Effector memory CD4-positive, alpha-beta T cell (primary cell): ENCODE measurements at regions not wholly inside any gene's neighbourhood (a gene's known extent, or its start where the extent isn't known, plus 50 kb on each side); places are given as distances from the start of the nearest gene placed in this dataset.

Experiments
- DNase-seq, 3 donors: peaks; one replicate each; pipeline ENCODE4 v3.0.0-alpha.2; 2020
- H3K27ac ChIP-seq: 2 replicates; pipeline ENCODE4 v1.7.0; 2013; ENCODE audit warnings: mild to moderate bottlenecking, low read length, moderate library complexity; ENCODE audit not compliant: insufficient read depth, poor library complexity, severe bottlenecking
- H3K27me3 ChIP-seq: replicated peaks from 2 replicates; pipeline ENCODE4 v1.7.0; 2013; ENCODE audit warnings: mild to moderate bottlenecking, low read length; ENCODE audit not compliant: insufficient read depth, control insufficient read depth, poor library complexity, severe bottlenecking
- H3K36me3 ChIP-seq: 2 replicates; pipeline ENCODE4 v1.7.0; 2013; ENCODE audit warnings: mild to moderate bottlenecking, low read length, moderate library complexity; ENCODE audit not compliant: control insufficient read depth, insufficient read depth
- H3K4me1 ChIP-seq: 2 replicates; pipeline ENCODE4 v1.7.0; 2013; ENCODE audit warnings: low read length, mild to moderate bottlenecking; ENCODE audit not compliant: control insufficient read depth, insufficient read depth, poor library complexity, severe bottlenecking
- H3K4me3 ChIP-seq: 2 replicates; pipeline ENCODE4 v1.7.0; 2013; ENCODE audit warnings: low read length, low read depth, mild to moderate bottlenecking; ENCODE audit not compliant: insufficient read depth, poor library complexity, severe bottlenecking
- H3K9me3 ChIP-seq: 2 replicates; pipeline ENCODE4 v1.7.0; 2013; ENCODE audit warnings: mild to moderate bottlenecking, low read length, moderate library complexity; ENCODE audit not compliant: control insufficient read depth

DNA sequence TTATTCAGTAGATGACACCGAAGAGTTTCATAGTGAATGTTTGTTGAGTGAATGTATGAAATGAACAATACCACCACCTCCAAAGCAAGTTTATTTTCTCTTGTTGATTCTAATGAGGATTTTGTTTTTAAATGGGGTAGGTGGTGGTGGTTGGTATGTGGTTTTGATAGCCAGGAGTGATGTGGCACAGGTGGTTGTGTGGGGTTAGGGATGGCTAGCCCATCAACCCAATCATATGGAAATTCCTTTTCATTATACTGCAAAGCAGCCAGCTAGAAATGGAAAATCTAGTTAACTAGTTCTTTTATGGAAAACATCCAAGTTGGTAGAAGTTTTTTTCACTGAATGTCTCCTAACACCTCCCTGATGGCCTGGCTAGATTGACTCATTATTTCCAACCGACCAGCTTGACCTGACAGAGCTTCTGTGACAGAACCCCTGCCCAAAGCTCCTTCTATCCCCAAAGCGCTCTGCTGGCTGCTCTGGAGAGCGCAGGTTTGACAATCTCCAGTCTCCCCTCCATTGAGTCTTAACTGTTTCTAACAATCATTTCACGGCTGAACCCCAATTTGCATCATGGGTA lies 376.9 kb downstream of the MTX2 start:
- no peaks in the 10 kb centered on the region for H3K4me1 ChIP-seq
- no peaks in the 10 kb centered on the region for H3K36me3 ChIP-seq

DNA sequence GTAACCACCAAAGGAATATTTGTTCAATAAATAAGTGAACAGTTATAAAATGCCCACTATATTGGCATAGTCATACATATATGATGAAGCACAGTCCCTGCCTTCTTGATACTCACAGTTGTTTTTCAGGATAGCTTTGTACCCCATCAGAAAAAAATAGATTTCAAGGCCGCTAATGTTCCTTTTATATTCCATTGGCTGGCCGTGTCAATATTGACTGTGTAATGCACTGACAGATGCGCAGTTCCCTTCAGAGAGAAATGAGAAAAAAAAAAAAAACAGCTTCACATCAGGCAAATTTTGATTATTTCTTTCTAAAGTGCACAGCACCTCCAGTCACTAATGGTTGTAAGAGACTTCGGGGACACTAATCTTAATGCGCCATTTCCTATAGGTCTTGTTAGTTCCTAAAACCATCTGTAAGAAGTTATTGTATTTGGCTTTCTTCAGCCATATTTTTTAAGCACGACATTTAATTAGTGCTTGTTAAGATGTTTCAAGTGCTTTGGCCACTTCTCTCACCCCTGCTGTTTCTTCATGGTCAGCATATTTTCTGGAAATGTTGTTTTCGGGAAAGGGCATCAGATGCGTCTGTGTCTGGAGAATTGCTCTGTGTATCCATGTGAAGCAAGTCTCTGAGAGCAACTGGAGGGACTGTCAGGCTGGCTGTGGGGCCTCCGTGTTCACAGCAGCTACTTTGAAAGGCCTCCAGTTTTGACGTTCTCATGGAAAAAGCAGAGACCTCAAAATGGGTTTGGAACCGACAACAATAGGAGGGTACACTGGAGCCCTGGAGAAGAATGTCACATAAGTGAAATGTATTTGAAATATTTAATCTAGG lies 378.3 kb downstream of the MTX2 start:
- no peaks in the 10 kb centered on the region for H3K4me1 ChIP-seq
- H3K27ac ChIP-seq = no peak overlapping the region
- H3K9me3 ChIP-seq = no peaks in the 10 kb centered on the region
- DNase-seq = no peak
- H3K27me3 ChIP-seq = peaks cover 3% of the 10 kb centered on the region
- H3K36me3 ChIP-seq = no peaks in the 10 kb centered on the region
- no peak overlapping the region for H3K4me3 ChIP-seq

More for the DNA sequence above, 376.9 kb downstream of the MTX2 start:
- peaks cover 6% of the 10 kb centered on the region for H3K27me3 ChIP-seq
- H3K9me3 ChIP-seq = no peaks in the 10 kb centered on the region
- DNase-seq = no peak
- H3K27ac ChIP-seq = no peak overlapping the region
- no peak overlapping the region for H3K4me3 ChIP-seq

- no peaks in the 10 kb centered on the region for H3K4me1 ChIP-seq
- no peak for DNase-seq
- H3K27ac ChIP-seq = no peak overlapping the region
- H3K4me3 ChIP-seq = no peak overlapping the region
- H3K27me3 ChIP-seq = peaks cover 3% of the 10 kb centered on the region
- H3K9me3 ChIP-seq = no peaks in the 10 kb centered on the region
- no peaks in the 10 kb centered on the region for H3K36me3 ChIP-seq
Observed at GRCh38 chr2:176648700-176649297, 379.6 kb downstream of the MTX2 start.

- DNase-seq = no peak
- Histone ChIP-seq H3K4me1 (no peaks in the 10 kb centered on the region), H3K9me3 (no peaks in the 10 kb centered on the region), H3K27me3 (peaks cover 3% of the 10 kb centered on the region), H3K4me3 (no peak overlapping the region), H3K27ac (no peak overlapping the region), H3K36me3 (no peaks in the 10 kb centered on the region)
Observed at GRCh38 chr2:176650104-176650837, 381.0 kb downstream of the MTX2 start.

DNA sequence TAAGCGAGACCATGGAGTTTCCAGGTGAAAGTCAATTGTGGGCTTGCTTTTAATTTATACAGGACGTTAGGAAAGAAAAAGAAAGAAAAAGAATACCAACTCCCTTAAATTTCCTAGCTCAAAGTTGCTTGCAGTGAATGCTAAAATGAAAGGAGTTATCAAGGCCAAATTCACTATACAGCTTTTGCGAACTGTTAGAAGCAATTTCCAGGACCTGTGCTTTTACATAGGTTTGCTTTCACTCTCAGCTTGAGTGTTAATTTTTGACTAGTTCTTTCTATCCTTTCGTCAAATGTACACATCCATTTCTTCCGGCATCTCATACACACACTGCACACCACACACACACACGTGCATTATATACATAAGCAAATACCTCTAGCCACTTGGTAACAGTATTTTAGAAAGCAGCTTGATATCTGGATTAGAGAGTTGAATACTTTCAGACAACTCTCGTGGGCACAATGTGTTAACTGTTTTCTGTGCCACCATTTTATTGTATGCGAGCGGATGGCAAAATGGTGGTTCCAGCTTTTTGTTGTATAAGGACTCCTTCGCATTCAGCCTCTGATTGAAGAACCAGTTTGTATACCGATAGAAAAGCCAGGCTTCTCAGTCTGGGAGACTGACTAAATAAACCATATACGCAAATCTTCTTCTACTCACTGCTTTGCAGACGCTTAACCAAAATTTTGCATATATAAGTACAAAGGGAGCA lies 381.8 kb downstream of the MTX2 start:
- peaks cover 3% of the 10 kb centered on the region for H3K27me3 ChIP-seq
- H3K9me3 ChIP-seq = no peaks in the 10 kb centered on the region
- no peak overlapping the region for H3K27ac ChIP-seq
- no peaks in the 10 kb centered on the region for H3K36me3 ChIP-seq
- H3K4me1 ChIP-seq = no peaks in the 10 kb centered on the region
- DNase-seq = no peak
- no peak overlapping the region for H3K4me3 ChIP-seq

DNA sequence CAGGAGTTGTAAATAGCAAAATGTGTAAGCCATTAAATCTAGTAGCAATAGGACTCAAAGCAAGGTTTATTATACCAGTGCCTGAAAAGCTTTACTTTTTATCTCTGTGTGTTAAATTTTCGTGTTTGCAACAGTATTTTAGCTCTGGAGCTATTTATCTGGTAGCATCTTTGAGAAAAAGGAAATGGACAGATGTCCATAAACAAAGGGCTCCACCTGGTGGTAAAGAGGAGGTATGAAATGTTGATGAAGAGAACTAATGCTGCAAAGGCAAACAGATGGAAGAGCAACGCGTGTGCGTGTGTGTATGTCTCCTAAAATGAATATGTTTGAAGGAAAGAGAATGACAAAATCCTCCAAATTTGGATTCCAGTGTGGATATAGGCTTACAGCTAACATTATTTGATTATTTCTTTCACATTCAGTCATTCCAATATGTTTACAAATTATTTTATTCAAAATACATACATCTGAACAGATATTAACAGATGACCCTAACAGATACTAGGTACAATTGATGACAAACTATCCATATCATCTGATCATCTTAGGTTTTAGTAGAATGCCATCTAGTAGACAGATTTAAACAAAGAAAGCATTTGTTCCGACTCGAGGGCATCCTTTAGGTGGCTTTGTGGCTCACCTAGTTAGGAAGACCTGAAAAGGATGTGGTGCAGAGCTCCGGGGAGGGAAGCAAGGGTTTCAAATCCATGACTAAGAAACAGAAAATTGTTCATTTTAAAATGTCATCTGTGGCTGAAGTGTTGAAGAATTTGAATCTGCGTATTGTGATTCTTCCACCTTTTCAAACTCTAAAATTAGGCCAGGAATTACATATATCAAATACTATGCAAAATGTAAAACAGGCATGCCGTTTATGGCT lies 383.3 kb downstream of the MTX2 start:
- Histone ChIP-seq H3K4me1 (no peaks in the 10 kb centered on the region), H3K4me3 (no peak overlapping the region), H3K27ac (no peak overlapping the region), H3K36me3 (no peaks in the 10 kb centered on the region), H3K27me3 (peaks cover 3% of the 10 kb centered on the region), H3K9me3 (no peaks in the 10 kb centered on the region)
- DNase-seq = no peak

- Histone ChIP-seq H3K4me3 (no peak overlapping the region), H3K27me3 (no peaks in the 10 kb centered on the region), H3K4me1 (no peaks in the 10 kb centered on the region), H3K36me3 (no peaks in the 10 kb centered on the region), H3K27ac (no peak overlapping the region), H3K9me3 (no peaks in the 10 kb centered on the region)
- no peak for DNase-seq
Observed at GRCh38 chr2:176653479-176654443, 384.5 kb downstream of the MTX2 start.

DNA sequence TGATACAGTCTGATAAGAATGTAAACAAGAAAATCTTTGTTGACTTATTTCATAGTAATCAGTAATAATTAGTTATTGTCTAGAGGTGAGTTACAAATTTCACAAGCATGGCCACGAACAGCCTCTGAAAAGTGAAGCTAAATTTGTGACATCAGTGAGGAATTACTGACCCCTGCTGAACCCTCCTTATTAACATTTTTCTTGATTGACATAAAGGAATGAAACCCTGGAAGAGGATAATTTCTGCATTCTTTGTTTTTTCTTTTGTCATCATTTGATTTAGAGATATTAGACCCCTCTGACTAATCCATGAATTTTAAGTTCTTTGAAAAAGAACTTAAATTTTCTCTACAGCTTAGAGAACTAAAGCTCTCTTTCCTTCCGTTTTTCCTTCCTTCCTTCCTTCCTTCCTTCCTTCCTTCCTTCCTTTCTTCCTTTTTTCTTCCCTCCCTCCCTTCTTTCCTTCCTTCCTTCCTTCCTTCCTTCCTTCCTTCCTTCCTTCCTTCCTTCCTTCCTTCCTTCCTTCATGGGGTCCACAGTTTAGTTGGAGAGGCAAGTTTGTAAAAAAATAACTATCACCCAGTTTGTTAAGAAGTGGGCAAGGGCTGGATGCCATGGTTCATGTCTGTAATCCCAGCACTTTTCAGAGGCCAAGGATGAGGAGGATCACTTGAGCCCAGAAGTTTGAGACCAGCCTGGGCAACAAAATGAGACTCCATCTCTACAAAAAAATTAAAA lies 387.0 kb downstream of the MTX2 start:
- H3K4me1 ChIP-seq = no peaks in the 10 kb centered on the region
- H3K27ac ChIP-seq = no peak overlapping the region
- no peak for DNase-seq
- no peaks in the 10 kb centered on the region for H3K9me3 ChIP-seq
- no peaks in the 10 kb centered on the region for H3K36me3 ChIP-seq
- no peaks in the 10 kb centered on the region for H3K27me3 ChIP-seq
- no peak overlapping the region for H3K4me3 ChIP-seq
